GM10266 (cell line): ENCODE measurements at regions not wholly inside any gene's neighbourhood (a gene's known extent, or its start where the extent isn't known, plus 50 kb on each side); places are given as distances from the start of the nearest gene placed in this dataset.
"Not testable (repeated sequence)": the region's sequence is repeated elsewhere in the genome, so short reads cannot be mapped to it uniquely, and the experiment has no call there.

Experiments
- DNase-seq: peaks from one replicate; pipeline ENCODE4 v3.0.0; 2012; ENCODE audit errors: extremely low spot score
- CTCF ChIP-seq: IDR thresholded peaks from 2 replicates; pipeline ENCODE4 v1.5.1; 2012; ENCODE audit warnings: mild to moderate bottlenecking, low read depth; ENCODE audit not compliant: control insufficient read depth, insufficient read depth; ENCODE audit errors: missing control alignments

GRCh38 chr1:82386365-82387011 is 585.8 kb downstream of the ADGRL2 start:
- TF ChIP-seq CTCF = no peak
- DNase-seq = no peak

GRCh38 chr1:82384776-82385175 is 584.0 kb downstream of the ADGRL2 start:
- no peak for TF ChIP-seq CTCF
- DNase-seq = no peak

GRCh38 chr1:82377201-82377884 is 576.6 kb downstream of the ADGRL2 start:
- no peak for DNase-seq
- TF ChIP-seq CTCF = no peak

GRCh38 chr1:82373710-82374109 is 573.0 kb downstream of the ADGRL2 start:
- TF ChIP-seq CTCF = no peak
- no peak for DNase-seq

DNA sequence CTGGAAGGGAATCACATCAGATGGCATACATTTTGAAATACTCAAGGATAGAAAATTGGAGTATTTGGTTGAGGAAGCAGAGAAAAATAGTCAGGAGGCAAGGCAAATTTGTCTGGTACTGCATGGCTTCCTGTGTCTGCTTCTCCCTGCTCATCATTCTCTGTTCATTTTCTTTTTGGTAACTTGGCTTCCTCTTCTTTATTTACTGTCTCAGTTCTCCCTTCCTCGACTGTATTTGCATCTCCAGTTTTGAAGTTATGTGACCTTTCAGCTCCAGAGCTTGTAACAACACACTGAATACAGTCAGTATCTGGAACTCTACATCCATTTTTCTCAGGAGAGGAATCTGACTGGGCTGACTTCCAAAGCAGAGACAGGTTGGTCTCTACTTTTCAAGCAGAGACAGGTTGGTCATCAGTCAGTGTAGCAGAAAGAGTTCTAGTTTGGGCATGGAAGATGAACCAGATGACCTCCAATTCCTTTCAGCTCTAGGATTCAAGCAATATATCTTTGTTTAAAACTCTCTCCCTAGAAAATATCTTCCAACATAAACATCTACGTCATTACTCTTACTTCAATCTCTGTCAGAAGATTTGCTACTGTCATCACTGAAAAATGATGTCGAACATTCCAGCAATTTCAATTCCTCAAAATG is 571.2 kb downstream of the ADGRL2 start:
- TF ChIP-seq CTCF = no peak
- DNase-seq = no peak

DNA sequence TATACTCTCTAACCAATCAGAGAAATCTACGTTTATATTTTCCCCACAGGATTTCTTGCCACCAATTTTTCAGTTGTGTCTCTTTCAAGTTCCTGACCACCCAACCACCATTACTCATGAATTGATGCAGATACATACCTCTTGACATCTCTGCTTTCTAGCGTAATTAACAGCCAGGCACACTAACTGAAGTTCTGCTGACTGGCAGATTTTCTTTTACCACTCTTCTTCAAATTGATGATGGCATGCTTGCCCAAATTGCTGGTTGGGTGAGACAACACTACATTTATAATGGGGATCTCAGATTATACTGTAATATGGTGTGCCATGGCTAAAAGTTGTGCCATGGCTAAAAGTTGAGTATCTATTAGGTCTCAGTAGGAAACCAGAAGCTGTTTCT is 566.7 kb downstream of the ADGRL2 start:
- no peak for TF ChIP-seq CTCF
- no peak for DNase-seq

DNA sequence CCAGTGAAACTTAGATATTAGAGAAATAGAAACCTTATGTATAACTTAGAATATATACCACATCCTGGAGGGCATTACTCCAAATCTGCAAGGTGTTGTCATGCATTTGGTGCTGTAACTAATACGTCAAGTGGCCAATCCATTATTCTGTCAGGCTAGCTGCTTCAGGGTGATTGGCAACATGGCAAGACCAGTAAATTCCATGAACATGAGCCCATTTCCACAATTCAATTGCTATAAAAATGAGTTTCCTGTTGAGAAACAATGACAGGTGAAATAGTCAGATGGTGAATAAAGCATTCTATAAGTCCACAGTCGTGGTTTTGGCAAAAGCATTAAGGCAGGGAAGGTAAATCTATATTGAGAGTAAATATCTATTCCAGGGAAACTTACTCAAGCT is 566.0 kb downstream of the ADGRL2 start:
- DNase-seq = no peak
- no peak for TF ChIP-seq CTCF

DNA sequence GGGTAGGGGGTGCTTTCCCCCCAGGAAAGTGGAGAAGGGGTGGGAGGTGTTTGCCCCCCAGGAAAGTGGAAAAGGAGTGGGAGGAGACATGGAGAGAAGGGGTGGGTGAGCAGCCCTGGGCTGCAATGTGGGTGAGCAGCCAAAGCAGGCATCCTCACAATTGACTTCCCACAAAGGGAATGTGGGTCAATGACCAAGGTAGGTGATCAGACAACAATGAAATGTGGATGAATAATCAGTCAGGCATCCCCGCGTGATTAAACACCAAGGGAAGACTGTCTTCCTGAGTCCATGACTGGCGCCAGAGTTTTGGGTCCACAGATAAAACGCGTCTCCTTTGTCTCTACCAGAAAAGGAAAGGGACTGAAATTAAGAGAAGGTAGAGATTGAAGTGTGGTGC is 558.8 kb downstream of the ADGRL2 start:
- DNase-seq = not testable (repeated sequence)

- DNase-seq = not testable (repeated sequence)
Measured at GRCh38 chr1:82358706-82359105, 558.0 kb downstream of the ADGRL2 start.

GRCh38 chr1:82354546-82354945 is 553.8 kb downstream of the ADGRL2 start:
- not testable (repeated sequence) for DNase-seq
